K562 (cell line): ENCODE measurements at regions not wholly inside any gene's neighbourhood (a gene's known extent, or its start where the extent isn't known, plus 50 kb on each side); places are given as distances from the start of the nearest gene placed in this dataset.

Source experiments
- CBX5 ChIP-seq: IDR thresholded peaks from 2 replicates; pipeline ENCODE4 v1.6.1; 2014; ENCODE audit warnings: low read depth, borderline replicate concordance
- CTCF ChIP-seq, 3 experiments: IDR thresholded peaks in 2 of 3; conservative IDR thresholded peaks in 1 of 3; 2 replicates each; pipeline ENCODE4 v1.5.1; 2011 to 2012; ENCODE audit warnings: low read length in 3 of 3, mild to moderate bottlenecking in 3 of 3, control low read depth in 2 of 3, improper control_type of control experiment in 1 of 3, inconsistent platforms in 1 of 3, low read depth in 1 of 3, mixed read lengths in 1 of 3, moderate library complexity in 1 of 3; ENCODE audit not compliant: insufficient read depth in 2 of 3
- ELK1 ChIP-seq: sonication (generic); formaldehyde crosslinking; IDR thresholded peaks from 2 replicates; pipeline ENCODE4 v1.8.1; 2022; ENCODE audit warnings: missing genetic modification reagents
- HNRNPL ChIP-seq: fragments of 200-400 bp; formaldehyde crosslinking; IDR thresholded peaks from 2 replicates; pipeline ENCODE4 v1.6.1; 2017; ENCODE audit warnings: low read depth, mild to moderate bottlenecking, low read length
- MXI1 ChIP-seq: IDR thresholded peaks from 2 replicates; pipeline ENCODE4 v1.6.1; 2011; ENCODE audit warnings: low read depth, mild to moderate bottlenecking, improper control_type of control experiment, low read length
- RAD21 ChIP-seq, 2 experiments: fragments of 250-450 bp in 1 of 2; fragments of 450-650 bp in 1 of 2; sonication (Bioruptor Pico) in 1 of 2; formaldehyde crosslinking in 1 of 2; IDR thresholded peaks in 1 of 2; conservative IDR thresholded peaks in 1 of 2; 2 replicates each; pipeline versions ENCODE4 v1.4.0 to v1.8.0; 2020 to 2022; ENCODE audit warnings: mild to moderate bottlenecking in 2 of 2, moderate library complexity in 1 of 2
- SIN3A ChIP-seq, 2 experiments: fragments of 150-350 bp in 1 of 2; IDR thresholded peaks; 2 replicates each; pipeline ENCODE4 v1.6.1; 2011 to 2016; ENCODE audit warnings: borderline replicate concordance in 2 of 2, low read depth in 2 of 2, low read length in 2 of 2, mild to moderate bottlenecking in 2 of 2, moderate library complexity in 2 of 2; ENCODE audit not compliant: control insufficient read depth in 1 of 2
- ZNF592 ChIP-seq: fragments of 450-650 bp; IDR thresholded peaks from 2 replicates; pipeline ENCODE4 v1.6.1; 2017; ENCODE audit warnings: antibody characterized with exemption, mild to moderate bottlenecking

- no peak for TF ChIP-seq SIN3A (IDR thresholded peaks at IDR 0.05; ENCODE audit: borderline replicate concordance in 2 of 2, control insufficient read depth in 1 of 2, low read depth in 2 of 2, low read length in 2 of 2)
- no peak for TF ChIP-seq ZNF592
- TF ChIP-seq CTCF (IDR thresholded peaks at IDR 0.05 in 2 of 3, conservative IDR thresholded peaks at IDR 0.05 in 1 of 3; ENCODE audit: insufficient read depth in 2 of 3, low read depth in 1 of 3, low read length in 3 of 3) = no peak
- no peak for TF ChIP-seq RAD21 (CRISPR knock-in tag; conservative IDR thresholded peaks at IDR 0.05 in 1 of 2, IDR thresholded peaks at IDR 0.05 in 1 of 2)
- no peak for TF ChIP-seq CBX5
- no peak for TF ChIP-seq ELK1 (CRISPR knock-in tag)
- TF ChIP-seq HNRNPL = no peak
- no peak for TF ChIP-seq MXI1
Measured at GRCh38 chr12:132428936-132429601, 60.9 kb upstream of the FBRSL1 start.
